GM18868 (cell line): ENCODE measurements at regions not wholly inside any gene's neighbourhood (a gene's known extent, or its start where the extent isn't known, plus 50 kb on each side); places are given as distances from the start of the nearest gene placed in this dataset.

Experiments
- ATAC-seq: cut with Tn5 transposase; IDR thresholded peaks from one replicate; pipeline ENCODE4 v1.9.1; 2021; ENCODE audit warnings: mild to moderate bottlenecking, moderate library complexity; ENCODE audit not compliant: unreplicated experiment

DNA sequence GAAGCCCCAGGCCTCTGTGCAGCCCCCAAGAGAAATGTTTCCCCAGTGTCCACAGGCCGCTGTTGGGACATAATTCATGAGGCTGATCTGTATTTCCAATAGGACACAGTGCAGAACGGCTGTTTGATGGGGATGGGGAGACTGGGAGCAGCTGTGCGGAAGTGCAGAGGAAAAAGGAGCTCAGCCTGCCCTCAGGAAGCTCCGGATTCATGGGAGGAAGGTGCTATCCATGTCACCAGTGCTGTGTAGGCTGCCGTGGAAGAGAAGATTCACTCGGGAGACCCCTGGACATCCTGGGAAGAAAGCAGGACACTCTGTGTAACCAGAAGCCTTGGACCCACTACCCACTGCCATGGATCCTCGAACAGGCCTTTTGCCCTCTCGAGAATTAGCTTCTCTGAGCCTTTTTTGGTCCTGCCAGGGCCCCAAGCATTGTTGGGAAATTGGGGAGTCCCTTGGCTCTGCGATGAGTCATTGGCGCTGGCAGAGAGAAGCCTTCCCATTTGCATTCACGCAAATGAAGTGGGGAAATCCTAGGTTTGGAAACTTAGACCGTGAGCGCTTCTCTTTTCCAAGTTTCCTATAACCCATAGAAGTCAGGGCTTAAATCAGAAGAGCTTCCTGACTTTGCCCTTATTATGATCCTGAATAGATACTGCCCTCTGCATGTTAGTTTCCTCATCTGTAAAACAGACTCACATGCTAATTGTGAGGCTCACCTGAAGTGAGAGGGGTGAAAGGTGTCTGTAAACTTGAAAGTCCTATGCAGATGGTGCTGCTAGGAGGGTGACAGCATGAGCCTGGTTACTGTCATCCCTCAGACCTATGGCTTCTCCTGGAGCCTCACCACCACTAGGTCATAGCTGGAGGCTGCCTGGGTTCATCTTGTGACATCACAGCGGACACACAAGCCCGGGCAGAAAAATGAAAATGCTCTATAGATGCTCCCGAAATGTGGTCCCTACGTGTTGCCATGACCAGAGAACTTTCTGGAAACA, 229.2 kb upstream of the B3GAT1 start:
- no peak for ATAC-seq

DNA sequence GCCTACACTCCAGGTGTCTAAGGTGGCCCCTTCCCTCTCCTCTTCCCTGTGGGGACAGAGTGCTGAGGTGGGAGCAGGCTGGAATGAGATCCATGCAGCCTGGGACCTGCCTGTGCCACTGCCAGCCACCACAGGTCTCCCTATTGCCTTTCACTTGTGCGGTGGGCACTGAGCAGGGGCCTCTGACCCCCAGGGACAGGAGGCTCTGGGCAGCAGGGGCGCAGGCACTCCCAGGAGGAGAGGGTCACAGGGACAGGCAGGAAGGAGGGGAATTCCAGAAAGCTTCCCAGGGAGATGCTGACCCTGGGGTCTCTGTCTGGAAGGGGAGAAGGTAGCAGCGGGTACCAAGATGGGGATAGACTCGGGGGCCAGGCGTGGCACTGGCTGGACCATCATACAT, 228.5 kb upstream of the B3GAT1 start:
- ATAC-seq: no peak

DNA sequence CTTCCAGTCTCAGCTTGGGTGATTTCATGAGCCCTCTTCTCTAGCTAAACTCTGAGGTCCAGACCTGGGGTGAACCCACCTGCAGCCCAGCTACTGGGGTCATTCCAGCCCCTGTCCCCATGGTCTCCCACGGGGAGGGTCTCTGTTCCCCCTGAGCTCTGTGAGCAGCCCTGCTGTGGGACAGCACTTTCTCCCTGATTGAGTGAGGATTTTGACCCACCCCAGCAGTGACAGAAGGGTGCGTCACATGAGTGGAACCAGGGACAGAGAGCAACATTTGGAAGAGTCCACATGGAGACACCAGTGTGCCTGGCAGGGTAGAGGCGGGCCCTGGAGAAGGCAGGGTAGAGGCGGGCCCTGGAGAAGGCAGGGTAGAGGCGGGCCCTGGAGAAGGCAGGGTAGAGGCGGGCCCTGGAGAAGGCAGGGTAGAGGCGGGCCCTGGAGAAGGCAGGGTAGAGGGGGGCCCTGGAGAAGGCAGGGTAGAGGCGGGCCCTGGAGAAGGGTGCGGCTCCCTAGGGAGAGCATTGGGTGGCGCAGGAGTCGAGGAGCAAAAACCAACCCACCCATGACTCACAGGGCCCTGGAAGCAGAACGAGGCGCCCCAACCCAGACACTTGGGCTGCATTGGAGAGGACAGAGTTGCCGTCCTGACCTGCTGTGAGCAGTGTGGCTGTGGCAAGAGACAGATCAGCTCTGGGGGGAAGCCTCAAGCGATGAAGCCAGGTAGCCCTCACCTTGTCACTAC, 227.7 kb upstream of the B3GAT1 start:
- no peak for ATAC-seq

DNA sequence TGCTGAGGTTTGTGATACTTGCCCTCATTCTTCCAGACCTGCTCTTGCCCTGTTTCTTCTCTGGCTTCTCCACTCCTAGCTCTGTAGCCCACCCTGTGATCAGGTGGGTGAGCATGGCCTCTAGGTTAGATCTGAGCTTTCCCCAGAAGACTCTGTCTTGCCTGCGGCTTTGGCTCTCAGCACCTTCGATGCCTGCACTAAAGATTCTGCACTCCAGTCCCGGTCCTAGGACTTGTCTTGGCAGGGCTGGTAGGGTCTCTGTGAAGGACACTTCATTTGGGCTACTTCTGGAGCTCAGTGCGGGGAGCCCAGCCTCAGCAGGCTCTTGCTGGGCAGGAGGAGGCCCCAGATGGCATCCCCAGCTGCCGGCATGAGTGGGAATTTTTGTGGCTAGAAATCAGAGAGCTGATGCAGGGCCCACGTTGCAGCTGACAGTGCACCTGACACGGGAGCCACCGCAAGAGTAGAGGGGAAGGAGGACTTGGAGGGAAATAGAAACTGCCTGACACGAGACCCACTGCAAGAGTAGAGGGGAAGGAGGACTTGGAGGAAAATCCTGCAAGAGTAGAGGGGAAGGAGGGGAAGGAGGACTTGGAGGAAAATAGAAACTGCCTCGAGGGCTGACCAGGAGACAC, 226.9 kb upstream of the B3GAT1 start:
- ATAC-seq: no peak

DNA sequence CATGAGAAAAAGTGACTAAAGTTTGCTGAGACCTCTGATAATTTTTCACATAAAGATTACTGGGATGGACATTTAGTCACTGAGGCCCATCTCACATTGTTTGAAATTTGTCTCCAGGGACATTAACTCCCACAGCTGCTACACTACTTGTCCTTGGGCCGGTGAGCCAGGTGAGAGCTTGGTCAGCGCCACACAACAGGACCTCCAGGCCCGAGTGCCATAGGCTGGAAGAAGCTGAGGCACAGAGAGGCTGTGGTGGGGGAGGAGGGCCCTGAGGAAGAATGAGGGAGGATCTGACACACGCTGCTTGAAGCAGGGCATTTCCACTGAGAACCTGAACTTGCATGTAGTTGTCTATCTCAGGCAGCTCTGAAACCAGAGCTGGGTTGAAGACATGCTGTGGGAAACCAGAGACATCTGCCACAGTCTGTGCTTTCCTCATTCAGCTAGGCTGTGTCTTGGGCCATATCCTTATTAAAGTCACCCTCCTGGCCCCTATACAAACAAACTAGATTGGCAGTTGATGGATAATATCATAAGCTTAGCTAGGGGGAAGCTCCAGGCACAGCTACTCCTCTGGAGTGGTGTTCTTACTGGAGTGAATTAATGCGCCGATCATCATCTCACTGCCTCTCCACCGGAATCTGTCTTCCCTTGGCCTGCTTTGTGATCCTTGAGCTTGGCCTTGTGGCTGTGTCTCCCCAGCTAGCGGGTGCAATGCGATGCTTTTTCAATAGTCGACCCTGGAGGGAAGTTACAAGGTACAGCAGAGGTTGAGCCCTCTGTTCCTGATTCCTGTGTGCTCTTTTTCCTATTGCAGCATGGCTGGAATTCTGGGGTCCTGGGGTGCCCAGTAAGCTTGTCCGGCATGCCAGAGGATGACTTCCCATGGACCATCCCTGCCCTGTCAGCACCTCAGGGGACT, 225.3 kb upstream of the B3GAT1 start:
- ATAC-seq: peak; percentile 55

DNA sequence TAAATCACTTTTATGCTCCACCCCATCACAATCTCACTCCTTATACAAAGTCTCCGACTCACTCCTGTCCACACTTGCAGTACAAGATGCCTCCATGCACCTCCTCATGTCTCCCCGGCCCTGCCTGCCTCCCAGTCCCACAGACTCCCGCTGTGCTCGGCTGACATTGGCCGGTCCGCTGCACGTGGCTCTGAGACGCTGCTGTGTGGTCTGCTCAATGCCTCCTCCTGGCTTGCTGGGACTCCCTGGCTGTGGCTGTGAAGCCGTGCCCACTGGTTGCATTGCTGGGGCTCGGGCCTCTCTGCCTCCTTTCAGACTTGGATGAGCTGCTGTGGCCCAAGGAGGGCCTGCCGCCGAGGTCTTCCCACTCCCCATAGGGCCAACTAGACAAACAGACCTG, 224.0 kb upstream of the B3GAT1 start:
- no peak for ATAC-seq

DNA sequence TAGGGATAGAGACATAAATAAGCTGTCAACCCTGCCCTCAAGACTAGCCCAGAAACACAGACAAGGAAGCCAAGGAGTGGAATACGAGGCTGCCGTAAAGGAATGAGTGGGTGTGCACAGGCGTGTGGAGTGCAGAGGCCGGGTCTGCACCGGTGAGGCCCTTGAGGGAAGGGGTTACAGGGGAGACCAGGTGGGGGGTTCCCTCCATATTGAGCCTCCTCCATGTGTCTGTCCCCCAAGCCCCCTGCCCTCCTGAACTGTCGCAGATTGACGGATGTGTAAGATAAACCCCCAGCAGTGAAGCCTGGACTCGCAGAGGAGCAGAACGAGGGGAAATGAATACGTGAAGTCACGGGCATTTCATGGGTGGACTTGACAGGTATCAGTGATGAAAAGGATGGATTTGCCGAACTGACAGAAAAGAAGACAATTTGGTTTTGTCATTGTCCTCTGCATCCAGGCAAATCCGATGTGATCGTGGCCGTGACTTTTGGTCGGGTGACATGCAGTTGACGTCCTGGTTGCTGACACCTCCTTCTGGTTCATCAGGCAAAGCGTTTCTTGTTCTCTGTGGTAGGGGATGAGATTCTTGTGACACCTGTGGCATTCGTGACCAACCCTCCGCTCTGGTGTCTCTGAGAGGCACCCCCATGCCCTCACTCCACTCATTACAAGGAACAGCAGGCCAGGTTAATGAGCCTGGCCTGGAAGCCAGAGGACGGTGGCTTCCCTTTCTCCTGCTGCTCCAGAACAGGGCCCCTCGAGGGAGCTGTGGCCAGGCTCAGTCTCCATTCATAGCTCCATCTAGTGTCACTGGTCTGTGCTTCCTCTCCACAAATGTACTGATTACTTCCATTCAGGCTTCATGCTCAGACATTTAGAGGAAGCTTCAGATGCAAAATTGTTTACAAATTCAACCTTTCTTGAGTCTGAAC, 223.1 kb upstream of the B3GAT1 start:
- ATAC-seq: no peak

DNA sequence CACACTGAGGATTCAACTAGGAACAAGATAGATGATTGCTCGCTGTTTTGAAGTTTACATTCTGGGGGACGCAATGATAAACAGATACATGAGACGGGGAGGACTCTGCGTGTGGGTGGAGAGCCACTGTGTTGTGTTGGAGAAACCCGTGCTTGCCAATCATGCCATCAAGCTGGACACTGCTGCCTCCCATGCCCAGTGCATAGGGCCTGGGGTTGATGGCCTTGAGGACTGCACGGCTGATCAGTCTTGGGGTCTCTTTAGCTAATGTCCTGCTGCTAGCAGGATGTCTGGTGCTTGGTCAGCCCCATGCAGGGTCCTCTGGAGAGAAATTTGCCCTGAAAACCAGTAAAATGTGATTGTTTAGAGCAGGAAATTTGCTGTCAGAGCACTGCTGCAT, 221.2 kb upstream of the B3GAT1 start:
- no peak for ATAC-seq

DNA sequence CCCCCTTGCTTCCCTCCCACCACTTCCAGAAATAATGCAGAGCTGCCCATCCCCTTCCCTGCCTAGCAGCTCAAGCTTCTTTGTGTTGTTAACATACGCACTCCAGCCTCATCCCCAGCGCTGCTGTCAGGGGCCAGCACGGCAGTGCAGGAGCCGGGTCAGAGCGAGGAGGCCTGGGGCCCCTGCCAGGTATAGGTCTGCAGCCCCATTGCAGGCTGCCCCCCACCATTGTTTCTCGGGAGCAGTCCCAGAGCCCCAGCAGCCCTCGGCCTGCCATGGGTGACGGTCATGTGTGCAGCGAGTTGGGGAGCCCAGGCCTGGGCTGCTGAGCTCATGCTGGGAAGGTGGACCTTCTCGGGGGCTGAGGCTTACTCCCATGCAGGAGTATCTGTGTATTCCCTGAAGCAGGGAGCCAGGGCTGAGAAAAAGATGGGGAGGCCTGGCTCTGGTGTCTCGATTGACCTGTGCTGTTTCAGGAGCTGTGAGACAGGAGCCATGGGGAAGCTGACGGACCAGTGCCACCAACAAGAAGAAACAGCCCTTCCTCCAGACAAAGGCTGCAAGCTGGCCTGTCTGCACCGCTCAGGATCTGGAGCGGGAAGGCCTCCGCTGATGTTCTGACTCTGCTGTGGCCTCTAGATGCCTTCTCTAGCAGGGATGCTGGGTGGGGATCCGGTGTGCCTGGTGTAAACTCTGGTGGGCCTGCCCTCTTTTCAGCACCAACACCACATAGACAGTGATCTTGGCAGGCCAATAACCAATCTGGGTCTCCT, 220.5 kb upstream of the B3GAT1 start:
- no peak for ATAC-seq

DNA sequence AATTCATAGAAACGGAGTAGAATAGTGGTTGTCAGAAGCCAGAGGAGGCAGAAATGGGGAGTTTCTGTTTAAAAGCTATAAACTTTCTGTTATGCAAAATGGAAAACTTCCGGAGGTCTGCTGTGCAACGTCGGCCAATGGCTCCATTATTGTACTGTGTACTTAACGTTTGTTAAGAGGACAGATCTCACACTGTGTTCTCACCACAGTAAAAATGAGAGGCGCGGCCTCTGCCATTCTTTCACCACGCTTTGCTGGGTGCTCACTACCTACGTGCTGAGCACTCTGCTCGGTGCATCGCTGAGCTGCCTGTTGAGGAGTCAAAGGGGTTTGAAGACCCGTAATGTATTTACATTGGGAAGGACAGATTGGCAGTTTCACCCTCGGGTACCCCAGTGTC, 218.8 kb upstream of the B3GAT1 start:
- ATAC-seq: no peak

DNA sequence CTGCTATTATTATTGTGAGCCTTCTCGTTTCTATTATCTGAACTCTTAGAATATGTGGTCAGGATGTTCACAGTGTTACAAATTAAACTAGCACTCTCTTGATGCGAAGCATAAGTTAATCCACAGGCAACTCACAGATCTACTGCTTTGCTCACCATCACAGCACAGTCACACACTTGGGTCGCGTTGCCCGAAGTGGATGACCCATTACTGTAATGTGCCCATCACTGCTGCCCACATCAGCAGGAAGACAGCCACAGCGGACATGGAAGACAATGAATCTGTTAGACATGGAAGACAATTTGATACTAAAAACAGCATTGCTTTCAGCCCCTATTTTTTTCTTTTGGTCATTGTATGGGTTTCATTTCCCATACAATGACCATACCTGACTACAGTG, 216.4 kb upstream of the B3GAT1 start:
- ATAC-seq: no peak

DNA sequence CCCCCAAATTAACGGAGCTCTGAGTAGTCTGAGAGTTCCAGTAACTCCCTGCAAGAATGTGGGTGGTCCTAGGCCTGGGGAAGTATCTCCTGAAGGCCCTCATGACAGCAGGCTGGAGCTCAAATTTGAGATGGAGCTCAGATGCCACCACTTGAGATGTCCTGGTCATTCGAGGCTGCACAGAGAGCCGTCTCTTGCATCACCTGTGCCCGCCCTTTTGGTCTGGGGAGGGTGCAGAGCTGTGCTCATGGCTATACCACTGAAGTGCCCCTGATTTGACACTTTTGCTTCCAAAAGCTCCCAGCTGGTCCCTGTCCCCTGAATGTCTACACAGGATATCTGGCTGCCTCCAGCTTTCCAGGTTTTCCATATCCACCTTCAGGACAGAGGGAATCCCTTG, 214.0 kb upstream of the B3GAT1 start:
- no peak for ATAC-seq

DNA sequence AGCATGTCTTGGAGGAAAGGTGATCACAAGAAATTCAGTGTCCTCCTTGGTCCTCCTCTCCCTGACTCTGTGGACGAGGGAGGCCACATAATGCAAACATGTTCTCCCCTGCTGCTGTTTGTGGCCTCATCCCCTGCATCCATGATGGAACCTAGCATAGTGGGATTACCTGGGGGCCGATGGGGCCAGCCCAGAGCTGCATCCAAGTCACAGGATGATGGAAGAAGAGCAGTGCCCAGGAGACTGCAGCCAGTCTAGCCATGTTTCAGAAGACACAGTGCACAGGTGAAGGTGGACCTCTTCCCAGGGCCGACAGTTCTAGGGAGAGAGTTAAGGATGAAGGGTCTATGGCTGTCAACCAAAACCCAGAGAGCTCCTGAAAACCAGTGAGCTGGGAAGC, 213.6 kb upstream of the B3GAT1 start:
- ATAC-seq: no peak

DNA sequence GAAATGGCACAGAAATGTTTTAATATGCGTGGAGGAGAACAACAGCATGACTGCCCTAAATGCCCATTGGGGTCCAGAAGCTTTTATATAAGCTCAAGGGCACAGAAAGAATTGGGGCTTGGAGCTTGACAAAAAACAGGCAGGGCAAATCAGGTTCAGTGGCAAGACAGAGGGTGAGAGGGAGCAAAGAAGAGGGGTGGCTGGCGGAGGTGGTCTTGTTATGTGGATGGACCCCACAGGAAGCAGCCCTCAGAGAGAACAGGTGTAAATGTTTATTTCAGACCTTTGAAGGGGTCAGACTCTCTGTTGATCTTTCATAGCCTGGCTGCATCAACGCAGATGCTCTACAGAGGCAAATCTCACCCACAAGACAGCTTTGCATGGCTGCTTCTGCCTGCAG, 213.1 kb upstream of the B3GAT1 start:
- ATAC-seq: no peak

DNA sequence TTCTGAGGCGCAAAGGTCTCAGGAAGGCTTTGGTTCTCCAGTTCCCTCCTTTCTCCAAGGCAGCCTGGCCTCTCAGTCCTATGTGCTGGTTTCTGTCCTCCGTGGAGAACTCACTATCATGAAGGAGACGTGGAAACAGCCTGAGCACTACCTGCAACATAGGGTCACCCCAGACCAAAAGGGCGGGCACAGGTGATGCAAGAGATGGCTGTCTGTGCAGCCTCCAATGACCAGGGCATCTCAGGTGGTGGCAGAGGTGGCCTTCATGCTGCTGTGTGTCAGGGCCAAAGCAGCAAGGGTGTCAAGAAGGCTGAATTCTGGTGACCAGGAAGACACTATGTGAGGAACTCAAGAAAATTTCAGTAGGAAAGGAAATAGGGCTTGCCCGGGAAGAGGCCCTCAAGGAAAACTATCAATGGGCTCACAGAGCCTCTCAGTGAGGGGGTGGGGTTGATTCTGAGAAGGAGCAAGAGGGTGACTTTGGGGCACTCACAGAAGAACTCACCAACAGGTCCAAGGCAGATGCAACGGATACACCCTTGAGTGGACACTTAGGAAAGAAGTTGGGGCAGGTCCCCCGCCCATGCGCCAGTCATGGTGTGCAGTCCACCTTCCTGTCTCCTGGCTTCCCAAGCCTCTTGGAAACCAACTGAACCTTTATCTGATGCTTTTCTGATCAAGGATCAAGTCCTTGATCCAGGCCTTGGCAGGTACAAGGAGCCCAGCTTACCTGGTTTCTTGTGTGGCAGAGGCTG, 212.3 kb upstream of the B3GAT1 start:
- ATAC-seq: no peak

DNA sequence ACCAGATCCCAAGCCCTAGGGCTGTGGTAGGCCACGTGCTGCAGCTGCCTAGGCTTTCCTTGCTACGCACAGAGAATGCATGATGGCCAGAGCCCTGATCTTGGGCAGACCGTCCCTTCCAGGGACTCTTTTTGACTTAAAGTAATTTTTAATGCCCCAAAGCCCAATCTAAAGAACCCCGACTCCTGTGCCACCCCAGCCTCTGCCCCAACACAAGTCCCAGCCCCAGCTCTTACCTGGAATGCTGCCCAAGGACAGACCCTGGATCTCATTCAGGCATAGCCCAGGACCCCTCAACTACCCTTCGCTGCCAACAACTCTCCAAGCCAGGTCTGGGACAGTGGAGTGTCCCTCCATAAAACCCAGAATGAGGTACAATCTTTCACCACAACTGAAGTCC, 211.7 kb upstream of the B3GAT1 start:
- ATAC-seq: no peak

DNA sequence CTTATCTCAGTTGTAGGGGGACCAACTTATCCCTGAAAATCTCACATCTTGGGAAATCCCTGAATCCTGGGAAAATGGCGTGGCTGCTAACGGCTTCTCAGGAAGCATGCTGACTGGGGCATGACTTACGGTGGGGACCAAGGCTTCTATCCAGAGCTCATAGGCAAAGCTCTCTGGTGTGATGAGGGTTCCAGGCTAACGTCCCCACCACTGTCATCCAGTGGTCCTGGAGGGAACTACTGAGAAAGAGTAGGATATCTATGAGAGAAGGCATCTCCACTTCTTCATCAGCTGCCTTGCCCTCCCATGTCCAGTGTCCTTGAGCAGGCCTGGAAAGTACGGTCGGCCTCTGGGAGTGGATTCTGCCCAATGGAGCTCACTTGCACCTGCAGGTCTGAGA, 210.4 kb upstream of the B3GAT1 start:
- ATAC-seq: no peak

DNA sequence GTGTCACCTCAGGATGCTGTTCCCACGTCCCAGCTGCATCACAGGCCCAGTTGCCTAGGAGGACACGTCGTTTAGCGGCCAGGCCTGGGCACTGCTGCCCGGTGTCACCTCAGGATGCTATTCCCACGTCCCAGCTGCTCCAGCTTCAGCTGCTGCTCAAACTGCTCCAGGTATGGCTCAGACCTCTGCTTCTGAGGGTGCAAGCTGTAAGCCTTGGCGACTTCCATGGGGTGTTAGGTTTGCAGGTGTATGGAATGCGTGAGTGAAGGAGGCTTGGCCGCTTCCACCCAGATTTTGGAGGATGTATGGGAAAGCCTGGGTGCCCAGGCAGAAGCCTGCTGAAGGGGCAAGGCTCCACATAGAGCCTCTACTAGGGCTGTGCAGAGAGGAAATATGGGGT, 205.3 kb upstream of the B3GAT1 start:
- no peak for ATAC-seq
